ENCODE measurements at regions not wholly inside any gene's neighbourhood (a gene's known extent, or its start where the extent isn't known, plus 50 kb on each side); places are given as distances from the start of the nearest gene placed in this dataset.

- TF ChIP-seq POLR2A (IDR thresholded peaks at IDR 0.05): no peak
- no peak for TF ChIP-seq CTCF (IDR thresholded peaks at IDR 0.05 in 4 of 5, conservative IDR thresholded peaks at IDR 0.05 in 1 of 5)
Measured at GRCh38 chr12:89237763-89238162, 114.5 kb downstream of the DUSP6 start.
